HCT116 (cell line): ENCODE measurements at regions not wholly inside any gene's neighbourhood (a gene's known extent, or its start where the extent isn't known, plus 50 kb on each side); places are given as distances from the start of the nearest gene placed in this dataset.

Source experiments
- ATAC-seq: fragments of 200-7000 bp; cut with Tn5 transposase; 2 replicates; pipeline ENCODE4 v1.9.1; 2020; ENCODE audit warnings: mild to moderate bottlenecking, moderate library complexity
- BruUV-seq: library from RNA; stranded (reverse); fragments of 400-500 nt; replicated peaks from 2 replicates; lab custom pipeline; 2021; lab: Mats Ljungman, UMichigan
- CTCF ChIA-PET: fragments of 300-600 bp; sonication (Branson Sonifier 250); formaldehyde crosslinking; loops from one replicate; lab custom pipeline; 2021; ENCODE audit warnings: antibody characterized with exemption; lab: Charles Lee
- POLR2A ChIA-PET: fragments of 300-600, 350-600 bp; sonication (Branson Sonifier 250); formaldehyde crosslinking; loops from one replicate; lab custom pipeline; 2021; ENCODE audit warnings: antibody characterized with exemption; lab: Charles Lee
- RAD21 ChIA-PET, 2 experiments: fragments of 300-600 bp; sonication (Branson Sonifier 250); formaldehyde crosslinking; loops; one replicate each; lab custom pipeline; 2023; ENCODE audit warnings: low total read pairs in 2 of 2; ENCODE audit not compliant: uncharacterized antibody in 2 of 2, unreplicated experiment in 2 of 2, low non-redundant PET in 1 of 2; lab: Charles Lee
- DNase-seq: peaks from one replicate; pipeline ENCODE4 v3.0.0-alpha.2; 2010; ENCODE audit warnings: low read depth, low spot score
- H2AFZ ChIP-seq: fragments of 200-600 bp; shearing (Covaris generic), sonication (generic); 2 replicates; pipeline ENCODE4 v1.6.1; 2017; ENCODE audit warnings: low read depth, mixed run types, mixed read lengths, antibody characterized with exemption, low read length; ENCODE audit not compliant: poor library complexity, severe bottlenecking
- H3K27ac ChIP-seq: 2 replicates; pipeline ENCODE4 v1.5.1; 2012; ENCODE audit warnings: low read depth, low read length
- H3K27me3 ChIP-seq: fragments of 200-600 bp; sonication (generic); 2 replicates; pipeline ENCODE4 v1.6.1; 2016; ENCODE audit warnings: mixed run types, low read length, mixed read lengths; ENCODE audit not compliant: insufficient read depth
- H3K36me3 ChIP-seq, 2 experiments: fragments of 200-500 bp in 1 of 2; fragments of 200-600 bp in 1 of 2; sonication (Bioruptor generic) in 1 of 2; sonication (generic) in 1 of 2; 2 replicates each; pipeline versions ENCODE4 v1.5.1 to v1.6.1; 2014 to 2016; ENCODE audit warnings: low read length in 2 of 2, inconsistent platforms in 1 of 2, mixed read lengths in 1 of 2, mixed run types in 1 of 2; ENCODE audit not compliant: insufficient read depth in 2 of 2, control insufficient read depth in 1 of 2
- H3K4me1 ChIP-seq, 2 experiments: fragments of 200-600 bp in 1 of 2; sonication (generic) in 1 of 2; 2 replicates each; pipeline versions ENCODE4 v1.5.1 to v1.6.1; 2012 to 2017; ENCODE audit warnings: low read length in 2 of 2, inconsistent platforms in 1 of 2, mild to moderate bottlenecking in 1 of 2, mixed read lengths in 1 of 2, mixed run types in 1 of 2, moderate library complexity in 1 of 2; ENCODE audit not compliant: insufficient read depth in 2 of 2, control insufficient read depth in 1 of 2
- H3K4me2 ChIP-seq: fragments of 200-600 bp; sonication (generic); 2 replicates; pipeline ENCODE4 v1.6.1; 2017; ENCODE audit warnings: mixed run types, low read length, mixed read lengths
- H3K4me3 ChIP-seq, 2 experiments: fragments of 200-600 bp in 1 of 2; sonication (generic) in 1 of 2; replicated peaks in 1 of 2; 2 replicates each; pipeline ENCODE4 v1.5.1; 2011 to 2016; ENCODE audit warnings: low read length in 2 of 2, control low read depth in 1 of 2, low read depth in 1 of 2, mild to moderate bottlenecking in 1 of 2, mixed read lengths in 1 of 2, mixed run types in 1 of 2
- H3K79me2 ChIP-seq: fragments of 200-600 bp; sonication (generic); 2 replicates; pipeline ENCODE4 v1.6.1; 2017; ENCODE audit warnings: mild to moderate bottlenecking, mixed run types, low read length, moderate library complexity, mixed read lengths; ENCODE audit not compliant: insufficient read depth
- H3K9ac ChIP-seq: fragments of 200-600 bp; sonication (generic); 2 replicates; pipeline ENCODE4 v1.6.1; 2016; ENCODE audit warnings: low read length, mixed read lengths
- H3K9me2 ChIP-seq: fragments of 200-600 bp; sonication (generic), shearing (Covaris generic); 2 replicates; pipeline ENCODE4 v1.6.1; 2017; ENCODE audit warnings: mixed run types, mild to moderate bottlenecking, moderate library complexity; ENCODE audit not compliant: insufficient read depth
- H3K9me3 ChIP-seq, 2 experiments: fragments of 200-500 bp in 1 of 2; fragments of 200-600 bp in 1 of 2; sonication (Bioruptor generic) in 1 of 2; sonication (generic) in 1 of 2; 2 replicates each; pipeline ENCODE4 v1.6.1; 2014 to 2017; ENCODE audit warnings: low read length in 2 of 2, mixed read lengths in 2 of 2, inconsistent platforms in 1 of 2, low read depth in 1 of 2, mild to moderate bottlenecking in 1 of 2, mixed run types in 1 of 2, moderate library complexity in 1 of 2; ENCODE audit not compliant: control insufficient read depth in 1 of 2, insufficient read depth in 1 of 2
- H4K20me1 ChIP-seq: fragments of 200-600 bp; sonication (generic), shearing (Covaris generic); 2 replicates; pipeline ENCODE4 v1.6.1; 2017; ENCODE audit warnings: mixed run types, mild to moderate bottlenecking, moderate library complexity; ENCODE audit not compliant: insufficient read depth
- CEBPB ChIP-seq: IDR thresholded peaks from 2 replicates; pipeline ENCODE4 v1.6.1; 2012; ENCODE audit warnings: low read depth
- CTCF ChIP-seq, 3 experiments: fragments of 200-600 bp in 1 of 3; sonication (generic) in 1 of 3; IDR thresholded peaks in 2 of 3; conservative IDR thresholded peaks in 1 of 3; 2 replicates each; pipeline ENCODE4 v1.5.1; 2012 to 2017; ENCODE audit warnings: low read depth in 2 of 3, low read length in 2 of 3, antibody characterized with exemption in 1 of 3, borderline replicate concordance in 1 of 3, control low read depth in 1 of 3, mild to moderate bottlenecking in 1 of 3, mixed read lengths in 1 of 3, mixed run types in 1 of 3, moderate library complexity in 1 of 3; ENCODE audit not compliant: insufficient read depth in 1 of 3
- ELF1 ChIP-seq: IDR thresholded peaks from 2 replicates; pipeline ENCODE4 v1.6.1; 2012; ENCODE audit warnings: low read depth, borderline replicate concordance
- EZH2phosphoT487 ChIP-seq: fragments of 200-600 bp; IDR thresholded peaks from 2 replicates; pipeline ENCODE4 v1.6.1; 2018; ENCODE audit warnings: antibody characterized with exemption, borderline replicate concordance
- FOSL1 ChIP-seq: IDR thresholded peaks from 2 replicates; pipeline ENCODE4 v1.6.1; 2012; ENCODE audit warnings: low read depth
- JUND ChIP-seq: IDR thresholded peaks from 2 replicates; pipeline ENCODE4 v1.6.1; 2012
- POLR2A ChIP-seq: IDR thresholded peaks from 2 replicates; pipeline ENCODE4 v1.7.0; 2011; ENCODE audit warnings: borderline replicate concordance; ENCODE audit not compliant: insufficient read depth, insufficient read length; ENCODE audit errors: extremely low read depth
- RAD21 ChIP-seq: IDR thresholded peaks from 2 replicates; pipeline ENCODE4 v1.6.1; 2012; ENCODE audit warnings: low read depth, mild to moderate bottlenecking
- SP1 ChIP-seq: IDR thresholded peaks from 2 replicates; pipeline ENCODE4 v1.6.1; 2012; ENCODE audit warnings: low read depth
- TCF7L2 ChIP-seq: IDR thresholded peaks from 2 replicates; pipeline ENCODE4 v1.7.0; 2011; ENCODE audit warnings: borderline replicate concordance, inconsistent platforms; ENCODE audit not compliant: insufficient read depth, insufficient read length; ENCODE audit errors: extremely low read depth
- YY1 ChIP-seq: IDR thresholded peaks from 2 replicates; pipeline ENCODE4 v1.6.1; 2011; ENCODE audit warnings: low read length, low read depth, moderate library complexity, mild to moderate bottlenecking; ENCODE audit not compliant: insufficient replicate concordance; ENCODE audit errors: extremely low read depth
- ZBTB33 ChIP-seq: IDR thresholded peaks from 2 replicates; pipeline ENCODE4 v1.6.1; 2011; ENCODE audit warnings: mild to moderate bottlenecking, low read length, moderate library complexity; ENCODE audit not compliant: insufficient replicate concordance; ENCODE audit errors: extremely low read depth
- ZFX ChIP-seq: fragments of 450-650 bp; IDR thresholded peaks from 2 replicates; pipeline ENCODE4 v1.6.1; 2017
- ZNF274 ChIP-seq: fragments of 200-500 bp; sonication (Bioruptor generic); IDR thresholded peaks from 2 replicates; pipeline ENCODE4 v1.6.1; 2014; ENCODE audit warnings: mild to moderate bottlenecking, low read depth, low read length, inconsistent platforms
- intact Hi-C: fragments of 100-400 bp; cut with micrococcal nuclease; formaldehyde crosslinking; loops from 2 replicates; pipeline ENCODE4 v1.10.0; 2022

GRCh38 chr14:43778937-43779639, 728.0 kb downstream of the FSCB start:
- Histone ChIP-seq H3K4me2 (no peak overlapping the region), H3K9me3 (0 out of 4 replicates have a peak, but pooled peaks cover 0 to 3% of the 10 kb centered on the region in 2 experiments), H3K27ac (no peak overlapping the region), H3K4me1 (no peaks in the 10 kb centered on the region), H2AFZ (no peak overlapping the region), H3K9me2 (no peaks in the 10 kb centered on the region), H3K9ac (no peak overlapping the region), H4K20me1 (no peaks in the 10 kb centered on the region), H3K79me2 (no peaks in the 10 kb centered on the region), H3K36me3 (no peaks in the 10 kb centered on the region), H3K27me3 (no peaks in the 10 kb centered on the region), H3K4me3 (no peak overlapping the region)
- ChIA-PET RAD21 (no interaction called here), POLR2A (no interaction called here), CTCF (no interaction called here)
- TF ChIP-seq TCF7L2: no peak
- no peak for TF ChIP-seq SP1
- no peak for TF ChIP-seq ZFX
- no peak for TF ChIP-seq ZBTB33
- no peak for TF ChIP-seq CEBPB
- no peak for TF ChIP-seq POLR2A
- no peak for ATAC-seq
- intact Hi-C loops: no loop called here
- BruUV-seq: no TSS peak
- no peak for DNase-seq

GRCh38 chr14:43778570-43778936, 728.5 kb downstream of the FSCB start:
- Histone ChIP-seq H3K9me3 (0 out of 4 replicates have a peak, but pooled peaks cover 0 to 3% of the 10 kb centered on the region in 2 experiments), H3K4me3 (no peak overlapping the region), H3K36me3 (no peaks in the 10 kb centered on the region), H3K27me3 (no peaks in the 10 kb centered on the region), H2AFZ (no peak overlapping the region), H4K20me1 (no peaks in the 10 kb centered on the region), H3K27ac (no peak overlapping the region), H3K79me2 (no peaks in the 10 kb centered on the region), H3K9me2 (no peaks in the 10 kb centered on the region), H3K9ac (no peak overlapping the region), H3K4me2 (no peak overlapping the region), H3K4me1 (no peaks in the 10 kb centered on the region)
- BruUV-seq: no TSS peak
- CTCF ChIA-PET: no interaction called here
- RAD21 ChIA-PET: no interaction called here
- POLR2A ChIA-PET: no interaction called here
- no peak for DNase-seq
- no peak for ATAC-seq
- intact Hi-C loops: no loop called here
- TF ChIP-seq JUND: no peak
- TF ChIP-seq EZH2phosphoT487: no peak
- no peak for TF ChIP-seq FOSL1
- no peak for TF ChIP-seq ELF1
- TF ChIP-seq CTCF (IDR thresholded peaks at IDR 0.05 in 2 of 3, conservative IDR thresholded peaks at IDR 0.05 in 1 of 3; ENCODE audit: borderline replicate concordance in 1 of 3, insufficient read depth in 1 of 3, low read depth in 2 of 3, low read length in 2 of 3): no peak
- TF ChIP-seq YY1: no peak
- no peak for TF ChIP-seq ZNF274
- no peak for TF ChIP-seq RAD21
